HepG2 (cell line): ENCODE measurements at regions not wholly inside any gene's neighbourhood (a gene's known extent, or its start where the extent isn't known, plus 50 kb on each side); places are given as distances from the start of the nearest gene placed in this dataset.

Source experiments
- ATAC-seq: fragments of 200-7000 bp; cut with Tn5 transposase; 3 replicates; pipeline ENCODE4 v1.9.1; 2020; ENCODE audit warnings: mild to moderate bottlenecking, moderate library complexity
- BruUV-seq: library from RNA; stranded (reverse); fragments of 400-500 nt; replicated peaks from 2 replicates; lab custom pipeline; 2021; lab: Mats Ljungman, UMichigan
- CTCF ChIA-PET: fragments of 300-600 bp; formaldehyde crosslinking; extraction: SDS; loops from one replicate; lab custom pipeline; 2021; ENCODE audit warnings: low total read pairs, inconsistent platforms, low intra/inter-chr PET ratio; lab: Yijun Ruan, JAX
- POLR2A ChIA-PET: fragments of 350-600 bp; sonication (Branson Sonifier 250); formaldehyde crosslinking; loops from one replicate; lab custom pipeline; 2020; ENCODE audit warnings: antibody characterized with exemption, inconsistent platforms; lab: Yijun Ruan, JAX
- DNase-seq: peaks from one replicate; pipeline ENCODE4 v3.0.0-alpha.2; 2015; ENCODE audit warnings: low spot score
- FAIRE-seq: peaks from 3 replicates; lab custom pipeline; 2011; peaks lifted over from hg19 to GRCh38; lab: Jason Lieb, UNC
- H2AFZ ChIP-seq: one replicate; pipeline ENCODE4 v1.6.1; 2011; ENCODE audit warnings: low read length, inconsistent platforms
- H3K27ac ChIP-seq: fragments of 300-600 bp; 3 replicates; pipeline ENCODE4 v1.8.0; 2011; ENCODE audit warnings: mixed run types, mild to moderate bottlenecking, mixed read lengths, low read length, inconsistent platforms; ENCODE audit not compliant: insufficient read depth; ENCODE audit errors: extremely low read length
- H3K27me3 ChIP-seq, 2 experiments: fragments of 200-600 bp in 1 of 2; 2 replicates in 1 of 2; 3 replicates in 1 of 2; pipeline versions ENCODE4 v1.6.0 to v1.8.0; 2011; ENCODE audit warnings: low read length in 2 of 2, mild to moderate bottlenecking in 2 of 2, moderate library complexity in 2 of 2, inconsistent platforms in 1 of 2; ENCODE audit not compliant: insufficient read depth in 2 of 2, control insufficient read depth in 1 of 2
- H3K36me3 ChIP-seq, 2 experiments: fragments of 200-600 bp in 1 of 2; replicated peaks in 1 of 2; 2 replicates in 1 of 2; 3 replicates in 1 of 2; pipeline versions ENCODE4 v1.5.1 to v1.8.0; 2011; ENCODE audit warnings: low read length in 2 of 2, inconsistent platforms in 1 of 2; ENCODE audit not compliant: insufficient read depth in 2 of 2, control insufficient read depth in 1 of 2
- H3K4me1 ChIP-seq: 2 replicates; pipeline ENCODE4 v1.5.1; 2012; ENCODE audit warnings: low read length, inconsistent platforms; ENCODE audit not compliant: insufficient read depth
- H3K4me2 ChIP-seq: 2 replicates; pipeline ENCODE4 v1.6.0; 2011; ENCODE audit warnings: low read depth, low read length, inconsistent platforms
- H3K4me3 ChIP-seq, 3 experiments: fragments of 200-600 bp in 1 of 3; sonication (generic), shearing (Covaris generic) in 1 of 3; replicated peaks in 1 of 3; 2 replicates each; pipeline ENCODE4 v1.5.1; 2011 to 2016; ENCODE audit warnings: low read length in 3 of 3, inconsistent platforms in 2 of 3, low read depth in 2 of 3, mild to moderate bottlenecking in 2 of 3, control low read depth in 1 of 3, mixed read lengths in 1 of 3; ENCODE audit not compliant: insufficient read depth in 1 of 3
- H3K79me2 ChIP-seq: one replicate; pipeline ENCODE4 v1.6.1; 2011; ENCODE audit warnings: low read length, inconsistent platforms; ENCODE audit not compliant: insufficient read depth
- H3K9ac ChIP-seq: 2 replicates; pipeline ENCODE4 v1.6.0; 2011; ENCODE audit warnings: mild to moderate bottlenecking, low read depth, low read length, inconsistent platforms; ENCODE audit not compliant: insufficient read depth
- H3K9me3 ChIP-seq: 2 replicates; pipeline ENCODE4 v1.5.1; 2012; ENCODE audit warnings: mild to moderate bottlenecking, low read length
- H4K20me1 ChIP-seq: 2 replicates; pipeline ENCODE4 v1.6.0; 2011; ENCODE audit warnings: inconsistent platforms, mild to moderate bottlenecking, low read length, moderate library complexity; ENCODE audit not compliant: insufficient read depth
- ATF7-NPFF ChIP-seq: sonication (generic); formaldehyde crosslinking; IDR thresholded peaks from 2 replicates; pipeline ENCODE4 v1.8.1; 2023; ENCODE audit warnings: mild to moderate bottlenecking, low read depth, missing genetic modification reagents, moderate library complexity
- IKZF1 ChIP-seq: fragments of 450-650 bp; IDR thresholded peaks from 2 replicates; pipeline ENCODE4 v1.7.1; 2016
- PTBP1 ChIP-seq: fragments of 200-400 bp; formaldehyde crosslinking; IDR thresholded peaks from 2 replicates; pipeline ENCODE4 v1.6.1; 2018; ENCODE audit warnings: low read length, low read depth; ENCODE audit not compliant: poor library complexity, severe bottlenecking
- SP5 ChIP-seq: IDR thresholded peaks from 2 replicates; pipeline ENCODE4 v1.6.1; 2016; ENCODE audit warnings: low read depth, borderline replicate concordance
- TP53 ChIP-seq: sonication (generic); formaldehyde crosslinking; conservative IDR thresholded peaks from 2 replicates; pipeline ENCODE4 v1.4.0; 2020; ENCODE audit warnings: missing genetic modification reagents
- ZBTB42 ChIP-seq: sonication (generic); formaldehyde crosslinking; IDR thresholded peaks from 2 replicates; pipeline ENCODE4 v1.5.0; 2020; ENCODE audit warnings: mild to moderate bottlenecking, missing genetic modification reagents
- ZBTB46 ChIP-seq: sonication (generic); formaldehyde crosslinking; IDR thresholded peaks from 2 replicates; pipeline ENCODE4 v1.4.0; 2020; ENCODE audit warnings: mild to moderate bottlenecking, missing genetic modification reagents, borderline replicate concordance
- ZNF777 ChIP-seq: sonication (generic); formaldehyde crosslinking; IDR thresholded peaks from 2 replicates; pipeline ENCODE4 v1.4.0; 2020; ENCODE audit warnings: missing genetic modification reagents
- ZNF83 ChIP-seq: sonication (generic); formaldehyde crosslinking; IDR thresholded peaks from 2 replicates; pipeline ENCODE4 v1.4.0; 2020; ENCODE audit warnings: missing genetic modification reagents, mild to moderate bottlenecking, borderline replicate concordance
- WGBS: methylation state at CpG from one replicate; pipeline ENCODE4 v1.1.6; 2017; ENCODE audit warnings: low lambda C conversion rate; 5-methylcytosine and 5-hydroxymethylcytosine counted together
- in situ Hi-C: cut with HindIII; loops from 2 replicates; pipeline ENCODE4 v1.10.0; 2017; ENCODE audit warnings: low pct_unique_long_range_greater_than_20kb; ENCODE audit not compliant: extremely low pct_ligation_motif_present
- intact Hi-C: fragments of 100-400 bp; cut with micrococcal nuclease; formaldehyde crosslinking; loops from one replicate; pipeline ENCODE4 v1.10.0; 2022; ENCODE audit not compliant: unreplicated experiment
- TF ChIP-seq, protein P1 (sequence below): sonication (generic); formaldehyde crosslinking; IDR thresholded peaks from 2 replicates; pipeline ENCODE4 v1.4.0; 2020; ENCODE audit warnings: missing genetic modification reagents
- TF ChIP-seq, protein P2 (sequence below): sonication (generic); formaldehyde crosslinking; conservative IDR thresholded peaks from 2 replicates; pipeline ENCODE4 v1.4.0; 2020; ENCODE audit warnings: missing genetic modification reagents
- TF ChIP-seq, protein P3 (sequence below): sonication (generic); formaldehyde crosslinking; IDR thresholded peaks from 2 replicates; pipeline ENCODE4 v1.4.0; 2020; ENCODE audit warnings: missing genetic modification reagents
- TF ChIP-seq, protein P4 (sequence below): sonication (generic); formaldehyde crosslinking; IDR thresholded peaks from 2 replicates; pipeline ENCODE4 v1.5.0; 2020; ENCODE audit warnings: missing genetic modification reagents

- TF ChIP-seq, protein P1, sequence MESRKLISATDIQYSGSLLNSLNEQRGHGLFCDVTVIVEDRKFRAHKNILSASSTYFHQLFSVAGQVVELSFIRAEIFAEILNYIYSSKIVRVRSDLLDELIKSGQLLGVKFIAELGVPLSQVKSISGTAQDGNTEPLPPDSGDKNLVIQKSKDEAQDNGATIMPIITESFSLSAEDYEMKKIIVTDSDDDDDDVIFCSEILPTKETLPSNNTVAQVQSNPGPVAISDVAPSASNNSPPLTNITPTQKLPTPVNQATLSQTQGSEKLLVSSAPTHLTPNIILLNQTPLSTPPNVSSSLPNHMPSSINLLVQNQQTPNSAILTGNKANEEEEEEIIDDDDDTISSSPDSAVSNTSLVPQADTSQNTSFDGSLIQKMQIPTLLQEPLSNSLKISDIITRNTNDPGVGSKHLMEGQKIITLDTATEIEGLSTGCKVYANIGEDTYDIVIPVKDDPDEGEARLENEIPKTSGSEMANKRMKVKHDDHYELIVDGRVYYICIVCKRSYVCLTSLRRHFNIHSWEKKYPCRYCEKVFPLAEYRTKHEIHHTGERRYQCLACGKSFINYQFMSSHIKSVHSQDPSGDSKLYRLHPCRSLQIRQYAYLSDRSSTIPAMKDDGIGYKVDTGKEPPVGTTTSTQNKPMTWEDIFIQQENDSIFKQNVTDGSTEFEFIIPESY (CRISPR knock-in tag), result no peak
- TF ChIP-seq ZBTB42 (CRISPR knock-in tag) (no peak), ZNF83 (CRISPR knock-in tag) (no peak), ZNF777 (CRISPR knock-in tag) (no peak), TP53 (CRISPR knock-in tag) (no peak)
- TF ChIP-seq, protein P2, sequence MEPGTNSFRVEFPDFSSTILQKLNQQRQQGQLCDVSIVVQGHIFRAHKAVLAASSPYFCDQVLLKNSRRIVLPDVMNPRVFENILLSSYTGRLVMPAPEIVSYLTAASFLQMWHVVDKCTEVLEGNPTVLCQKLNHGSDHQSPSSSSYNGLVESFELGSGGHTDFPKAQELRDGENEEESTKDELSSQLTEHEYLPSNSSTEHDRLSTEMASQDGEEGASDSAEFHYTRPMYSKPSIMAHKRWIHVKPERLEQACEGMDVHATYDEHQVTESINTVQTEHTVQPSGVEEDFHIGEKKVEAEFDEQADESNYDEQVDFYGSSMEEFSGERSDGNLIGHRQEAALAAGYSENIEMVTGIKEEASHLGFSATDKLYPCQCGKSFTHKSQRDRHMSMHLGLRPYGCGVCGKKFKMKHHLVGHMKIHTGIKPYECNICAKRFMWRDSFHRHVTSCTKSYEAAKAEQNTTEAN (CRISPR knock-in tag), result no peak
- TF ChIP-seq, protein P3, sequence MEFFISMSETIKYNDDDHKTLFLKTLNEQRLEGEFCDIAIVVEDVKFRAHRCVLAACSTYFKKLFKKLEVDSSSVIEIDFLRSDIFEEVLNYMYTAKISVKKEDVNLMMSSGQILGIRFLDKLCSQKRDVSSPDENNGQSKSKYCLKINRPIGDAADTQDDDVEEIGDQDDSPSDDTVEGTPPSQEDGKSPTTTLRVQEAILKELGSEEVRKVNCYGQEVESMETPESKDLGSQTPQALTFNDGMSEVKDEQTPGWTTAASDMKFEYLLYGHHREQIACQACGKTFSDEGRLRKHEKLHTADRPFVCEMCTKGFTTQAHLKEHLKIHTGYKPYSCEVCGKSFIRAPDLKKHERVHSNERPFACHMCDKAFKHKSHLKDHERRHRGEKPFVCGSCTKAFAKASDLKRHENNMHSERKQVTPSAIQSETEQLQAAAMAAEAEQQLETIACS (CRISPR knock-in tag), result no peak
Observed at GRCh38 chr7:25546306-25546705, 318.0 kb upstream of the NPVF start (continued).

DNA sequence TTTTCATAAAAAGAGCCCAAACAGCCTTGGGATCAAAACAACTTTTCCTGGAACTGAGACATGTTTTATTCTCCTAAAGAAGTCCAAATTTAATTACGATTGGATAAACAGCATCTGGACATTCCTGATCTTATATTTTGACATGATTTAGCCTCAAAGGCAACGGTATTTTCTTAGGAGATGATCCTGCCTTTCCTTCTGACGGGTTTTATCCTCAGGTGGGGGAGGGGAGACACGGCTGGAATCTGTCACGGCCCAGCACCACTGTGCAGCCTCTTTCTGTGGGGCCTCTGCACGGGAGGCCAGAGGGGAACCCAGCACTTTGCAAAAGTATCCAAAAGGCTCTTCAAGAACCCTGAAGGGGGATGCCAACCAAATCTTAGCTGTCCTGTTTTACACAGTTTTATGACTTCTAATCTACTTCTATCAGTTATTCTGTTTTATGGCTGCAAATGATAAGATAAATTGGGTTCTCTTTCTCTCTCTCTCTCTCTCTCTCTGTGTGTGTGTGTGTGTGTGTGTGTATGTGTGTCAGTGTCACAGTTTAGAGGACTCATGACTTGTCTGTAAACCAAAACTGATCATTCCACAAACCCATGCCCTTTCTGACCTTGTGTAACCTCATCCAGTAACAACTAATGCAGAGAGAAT, 321.1 kb upstream of the NPVF start:
- WGBS, result 5% methylated on average over 6 of the region's 6 CpGs
- Histone ChIP-seq H3K36me3 (no peaks in the 10 kb centered on the region), H3K4me2 (no peak overlapping the region), H3K27me3 (peaks cover 0 to 21% of the 10 kb centered on the region in 2 experiments; a peak in 4 of 5 replicates), H3K9me3 (no peaks in the 10 kb centered on the region), H3K79me2 (no peaks in the 10 kb centered on the region), H3K9ac (no peak overlapping the region), H3K27ac (no peak overlapping the region), H3K4me3 (no peak overlapping the region), H4K20me1 (no peaks in the 10 kb centered on the region), H2AFZ (no peak overlapping the region), H3K4me1 (no peaks in the 10 kb centered on the region)
- ATAC-seq (no peak), FAIRE-seq (no peak), DNase-seq (no peak)
- in situ Hi-C loops (no loop called here), intact Hi-C loops (no loop called here)
- ChIA-PET CTCF (no interaction called here), POLR2A (no interaction called here)
- no TSS peak for BruUV-seq
- TF ChIP-seq IKZF1 (no peak), ZBTB46 (no peak), SP5 (CRISPR knock-in tag) (no peak), ATF7-NPFF (no peak), PTBP1 (no peak)
- TF ChIP-seq, protein P4, sequence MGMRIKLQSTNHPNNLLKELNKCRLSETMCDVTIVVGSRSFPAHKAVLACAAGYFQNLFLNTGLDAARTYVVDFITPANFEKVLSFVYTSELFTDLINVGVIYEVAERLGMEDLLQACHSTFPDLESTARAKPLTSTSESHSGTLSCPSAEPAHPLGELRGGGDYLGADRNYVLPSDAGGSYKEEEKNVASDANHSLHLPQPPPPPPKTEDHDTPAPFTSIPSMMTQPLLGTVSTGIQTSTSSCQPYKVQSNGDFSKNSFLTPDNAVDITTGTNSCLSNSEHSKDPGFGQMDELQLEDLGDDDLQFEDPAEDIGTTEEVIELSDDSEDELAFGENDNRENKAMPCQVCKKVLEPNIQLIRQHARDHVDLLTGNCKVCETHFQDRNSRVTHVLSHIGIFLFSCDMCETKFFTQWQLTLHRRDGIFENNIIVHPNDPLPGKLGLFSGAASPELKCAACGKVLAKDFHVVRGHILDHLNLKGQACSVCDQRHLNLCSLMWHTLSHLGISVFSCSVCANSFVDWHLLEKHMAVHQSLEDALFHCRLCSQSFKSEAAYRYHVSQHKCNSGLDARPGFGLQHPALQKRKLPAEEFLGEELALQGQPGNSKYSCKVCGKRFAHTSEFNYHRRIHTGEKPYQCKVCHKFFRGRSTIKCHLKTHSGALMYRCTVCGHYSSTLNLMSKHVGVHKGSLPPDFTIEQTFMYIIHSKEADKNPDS (CRISPR knock-in tag), result no peak
